BLaER1 treated with 17β-estradiol and CSF1 and Interleukin-3, amounts not matched to agents 10 nM and 100 nM (cell line): ENCODE measurements at regions not wholly inside any gene's neighbourhood (a gene's known extent, or its start where the extent isn't known, plus 50 kb on each side); places are given as distances from the start of the nearest gene placed in this dataset.

ENCODE experiments used
- H3K27ac ChIP-seq, 11 experiments: shearing (Covaris generic); formaldehyde crosslinking; 2 replicates each; pipeline ENCODE4 v1.8.1; 2022
- H3K27me3 ChIP-seq, 11 experiments: shearing (Covaris generic); formaldehyde crosslinking; 2 replicates each; pipeline ENCODE4 v1.8.1; 2022
- H3K36me3 ChIP-seq, 11 experiments: shearing (Covaris generic); formaldehyde crosslinking; 2 replicates each; pipeline ENCODE4 v1.8.1; 2022
- H3K4me1 ChIP-seq, 10 experiments: shearing (Covaris generic); formaldehyde crosslinking; 2 replicates each; pipeline ENCODE4 v1.8.1; 2022
- H3K4me2 ChIP-seq, 11 experiments: shearing (Covaris generic); formaldehyde crosslinking; 2 replicates each; pipeline ENCODE4 v1.8.1; 2022
- H3K4me3 ChIP-seq, 10 experiments: shearing (Covaris generic); formaldehyde crosslinking; 2 replicates each; pipeline ENCODE4 v1.8.1; 2022
- H3K9ac ChIP-seq, 11 experiments: shearing (Covaris generic); formaldehyde crosslinking; 2 replicates each; pipeline ENCODE4 v1.8.1; 2022
- H3K9me3 ChIP-seq, 11 experiments: shearing (Covaris generic); formaldehyde crosslinking; replicated peaks in 1 of 11; 2 replicates each; pipeline ENCODE4 v1.8.1; 2022
- H4K20me1 ChIP-seq, 11 experiments: shearing (Covaris generic); formaldehyde crosslinking; 2 replicates each; pipeline ENCODE4 v1.8.1; 2022
- Cebpa-rat ChIP-seq, 11 experiments: shearing (Covaris generic); IDR thresholded peaks; 2 replicates each; pipeline ENCODE4 v1.8.1; 2022

- no peak overlapping the region for H3K4me3 ChIP-seq
- no peak for TF ChIP-seq Cebpa-rat (IDR thresholded peaks at IDR 0.05)
- no peak overlapping the region for H3K9ac ChIP-seq
- H3K27ac ChIP-seq: no peak overlapping the region
- H3K27me3 ChIP-seq: peaks cover 0 to 11% (median 2%) of the 10 kb centered on the region in 11 experiments; a peak in 5 of 22 replicates
- no peaks in the 10 kb centered on the region for H3K9me3 ChIP-seq
- peaks cover 0 to 7% (median 0%) of the 10 kb centered on the region in 10 experiments; a peak in 2 of 20 replicates for H3K4me1 ChIP-seq
- no peak overlapping the region for H3K4me2 ChIP-seq
- no peaks in the 10 kb centered on the region for H4K20me1 ChIP-seq
- H3K36me3 ChIP-seq: no peaks in the 10 kb centered on the region
Observed at GRCh38 chr12:111024205-111024801, 103.9 kb upstream of the MYL2 start.

GRCh38 chr12:111022386-111022785 lies 102.0 kb upstream of the MYL2 start:
- 0 out of 22 replicates have a peak, but pooled peaks cover 0 to 7% (median 0%) of the 10 kb centered on the region in 11 experiments for H3K27me3 ChIP-seq

GRCh38 chr12:111014547-111014946 lies 94.2 kb upstream of the MYL2 start:
- Histone ChIP-seq H3K9ac (no peak overlapping the region), H3K36me3 (no peaks in the 10 kb centered on the region), H4K20me1 (no peaks in the 10 kb centered on the region), H3K4me3 (no peak overlapping the region), H3K27ac (no peak overlapping the region), H3K4me2 (peak overlapping the region in 4 of 11 experiments; percentile 33 to 72 (median 50); a peak in 8 of 22 replicates), H3K27me3 (no peaks in the 10 kb centered on the region), H3K9me3 (peaks cover 17 to 33% (median 27%) of the 10 kb centered on the region in 11 experiments), H3K4me1 (peaks cover 0 to 20% (median 6%) of the 10 kb centered on the region in 10 experiments; a peak in 9 of 20 replicates)
- TF ChIP-seq Cebpa-rat (IDR thresholded peaks at IDR 0.05): no peak

More at GRCh38 chr12:111022386-111022785, 102.0 kb upstream of the MYL2 start:
- Histone ChIP-seq H3K36me3 (no peaks in the 10 kb centered on the region), H3K9ac (no peak overlapping the region), H4K20me1 (no peaks in the 10 kb centered on the region), H3K27ac (no peak overlapping the region), H3K4me1 (peaks cover 0 to 7% (median 0%) of the 10 kb centered on the region in 10 experiments; a peak in 2 of 20 replicates), H3K9me3 (no peaks in the 10 kb centered on the region), H3K4me3 (no peak overlapping the region), H3K4me2 (0 out of 22 replicates have a peak overlapping the region, but pooled peaks of 1 of the 11 experiments have one; percentile 5)
- TF ChIP-seq Cebpa-rat (IDR thresholded peaks at IDR 0.05): no peak

GRCh38 chr12:111012918-111013317 lies 92.5 kb upstream of the MYL2 start:
- Histone ChIP-seq H3K27ac (no peak overlapping the region; a peak in 1 of 22 replicates), H3K4me2 (peak overlapping the region in 3 of 11 experiments; percentile 46 to 72 (median 64); a peak in 3 of 22 replicates), H3K9me3 (peaks cover 17 to 33% (median 27%) of the 10 kb centered on the region in 11 experiments), H4K20me1 (no peaks in the 10 kb centered on the region), H3K9ac (no peak overlapping the region), H3K27me3 (no peaks in the 10 kb centered on the region), H3K4me3 (no peak overlapping the region), H3K4me1 (peaks cover 0 to 20% (median 6%) of the 10 kb centered on the region in 10 experiments; a peak in 9 of 20 replicates), H3K36me3 (no peaks in the 10 kb centered on the region)
- TF ChIP-seq Cebpa-rat (IDR thresholded peaks at IDR 0.05): no peak

- Histone ChIP-seq H3K4me1 (peaks cover 0 to 20% (median 6%) of the 10 kb centered on the region in 10 experiments; a peak in 9 of 20 replicates), H3K4me2 (no peak overlapping the region), H3K27ac (no peak overlapping the region), H3K4me3 (no peak overlapping the region), H3K27me3 (no peaks in the 10 kb centered on the region), H4K20me1 (no peaks in the 10 kb centered on the region), H3K36me3 (no peaks in the 10 kb centered on the region), H3K9ac (no peak overlapping the region), H3K9me3 (peaks cover 17 to 33% (median 27%) of the 10 kb centered on the region in 11 experiments)
- no peak for TF ChIP-seq Cebpa-rat (IDR thresholded peaks at IDR 0.05)
Observed at GRCh38 chr12:111011999-111012600, 91.7 kb upstream of the MYL2 start.

GRCh38 chr12:111010916-111011657 lies 90.7 kb upstream of the MYL2 start:
- Histone ChIP-seq H3K4me2 (no peak overlapping the region), H3K9me3 (peaks cover 17 to 33% (median 27%) of the 10 kb centered on the region in 11 experiments), H3K27ac (no peak overlapping the region), H3K4me1 (peaks cover 0 to 24% (median 6%) of the 10 kb centered on the region in 10 experiments; a peak in 9 of 20 replicates), H3K9ac (no peak overlapping the region), H3K4me3 (no peak overlapping the region), H4K20me1 (no peaks in the 10 kb centered on the region), H3K27me3 (no peaks in the 10 kb centered on the region), H3K36me3 (no peaks in the 10 kb centered on the region)
- TF ChIP-seq Cebpa-rat (IDR thresholded peaks at IDR 0.05): no peak

- Histone ChIP-seq H3K27ac (no peak overlapping the region), H3K9ac (no peak overlapping the region), H3K4me1 (peaks cover 0 to 24% (median 6%) of the 10 kb centered on the region in 10 experiments; a peak in 9 of 20 replicates), H3K4me2 (no peak overlapping the region), H4K20me1 (no peaks in the 10 kb centered on the region), H3K36me3 (no peaks in the 10 kb centered on the region), H3K27me3 (no peaks in the 10 kb centered on the region), H3K9me3 (peaks cover 17 to 33% (median 27%) of the 10 kb centered on the region in 11 experiments), H3K4me3 (no peak overlapping the region)
- no peak for TF ChIP-seq Cebpa-rat (IDR thresholded peaks at IDR 0.05)
Observed at GRCh38 chr12:111010061-111010460, 89.7 kb upstream of the MYL2 start.

- H3K36me3 ChIP-seq: no peaks in the 10 kb centered on the region
- peak overlapping the region in 1 of 11 experiments; percentile 14; a peak in 1 of 22 replicates for H3K4me2 ChIP-seq
- no peak overlapping the region for H3K9ac ChIP-seq
- no peaks in the 10 kb centered on the region for H3K27me3 ChIP-seq
- no peak for TF ChIP-seq Cebpa-rat (IDR thresholded peaks at IDR 0.05)
- no peaks in the 10 kb centered on the region for H4K20me1 ChIP-seq
- no peak overlapping the region for H3K27ac ChIP-seq
- no peak overlapping the region for H3K4me3 ChIP-seq
- peaks cover 8 to 14% (median 9%) of the 10 kb centered on the region in 11 experiments for H3K9me3 ChIP-seq
- peaks cover 3 to 7% (median 4%) of the 10 kb centered on the region in 10 experiments; a peak in 17 of 20 replicates for H3K4me1 ChIP-seq
Observed at GRCh38 chr12:111006621-111007020, 86.2 kb upstream of the MYL2 start.

GRCh38 chr12:110998971-110999370 lies 78.6 kb upstream of the MYL2 start:
- TF ChIP-seq Cebpa-rat (IDR thresholded peaks at IDR 0.05): no peak
- peaks cover 13 to 43% (median 37%) of the 10 kb centered on the region in 10 experiments; a peak in 19 of 20 replicates for H3K4me1 ChIP-seq
- no peaks in the 10 kb centered on the region for H3K27me3 ChIP-seq
- H3K4me3 ChIP-seq: no peak overlapping the region
- no peaks in the 10 kb centered on the region for H4K20me1 ChIP-seq
- peaks cover 29 to 44% (median 36%) of the 10 kb centered on the region in 11 experiments for H3K9me3 ChIP-seq
- H3K4me2 ChIP-seq: no peak overlapping the region
- H3K9ac ChIP-seq: no peak overlapping the region
- H3K36me3 ChIP-seq: peaks cover 0 to 12% (median 0%) of the 10 kb centered on the region in 11 experiments; a peak in 3 of 22 replicates
- peak overlapping the region in 1 of 11 experiments; percentile 28; a peak in 2 of 22 replicates for H3K27ac ChIP-seq
